Uterus (tissue), 2 donors: ENCODE measurements at regions not wholly inside any gene's neighbourhood (a gene's known extent, or its start where the extent isn't known, plus 50 kb on each side); places are given as distances from the start of the nearest gene placed in this dataset.

Experiments
- POLR2A ChIP-seq, 2 donors: fragments of 450-650 bp; IDR thresholded peaks; one replicate each; pipeline ENCODE4 v1.6.1; 2016; ENCODE audit warnings: antibody characterized with exemption in 2 of 2, mild to moderate bottlenecking in 1 of 2, moderate library complexity in 1 of 2
- TF ChIP-seq, protein P1 (sequence below), 4 experiments: fragments of 200-600 bp in 2 of 4; fragments of 450-650 bp in 2 of 4; sonication (generic) in 2 of 4; IDR thresholded peaks; one replicate each; pipeline ENCODE4 v1.5.1; 2016 to 2019; ENCODE audit warnings: antibody characterized with exemption in 4 of 4, mild to moderate bottlenecking in 2 of 4, moderate library complexity in 1 of 4

DNA sequence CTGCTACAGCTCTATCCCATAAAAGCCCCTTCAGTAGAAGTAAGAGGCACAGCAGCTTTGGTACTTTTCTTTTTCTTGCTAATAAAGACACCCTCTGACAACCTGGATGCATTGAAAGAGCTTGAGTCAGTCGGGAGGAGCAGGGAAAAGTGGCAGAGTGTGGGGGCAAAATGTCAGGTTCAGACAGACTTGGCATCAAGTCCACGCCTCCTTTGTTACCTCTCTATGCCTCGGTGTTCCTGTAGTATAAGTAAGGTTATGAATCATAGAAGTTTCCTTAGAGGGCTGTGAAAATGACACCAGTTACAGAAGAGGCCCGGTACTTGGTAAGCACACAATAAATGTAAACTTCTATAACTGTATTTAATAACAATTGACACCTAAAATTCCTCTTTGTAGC lies 133.9 kb downstream of the ESM1 start:
- TF ChIP-seq, protein P1, sequence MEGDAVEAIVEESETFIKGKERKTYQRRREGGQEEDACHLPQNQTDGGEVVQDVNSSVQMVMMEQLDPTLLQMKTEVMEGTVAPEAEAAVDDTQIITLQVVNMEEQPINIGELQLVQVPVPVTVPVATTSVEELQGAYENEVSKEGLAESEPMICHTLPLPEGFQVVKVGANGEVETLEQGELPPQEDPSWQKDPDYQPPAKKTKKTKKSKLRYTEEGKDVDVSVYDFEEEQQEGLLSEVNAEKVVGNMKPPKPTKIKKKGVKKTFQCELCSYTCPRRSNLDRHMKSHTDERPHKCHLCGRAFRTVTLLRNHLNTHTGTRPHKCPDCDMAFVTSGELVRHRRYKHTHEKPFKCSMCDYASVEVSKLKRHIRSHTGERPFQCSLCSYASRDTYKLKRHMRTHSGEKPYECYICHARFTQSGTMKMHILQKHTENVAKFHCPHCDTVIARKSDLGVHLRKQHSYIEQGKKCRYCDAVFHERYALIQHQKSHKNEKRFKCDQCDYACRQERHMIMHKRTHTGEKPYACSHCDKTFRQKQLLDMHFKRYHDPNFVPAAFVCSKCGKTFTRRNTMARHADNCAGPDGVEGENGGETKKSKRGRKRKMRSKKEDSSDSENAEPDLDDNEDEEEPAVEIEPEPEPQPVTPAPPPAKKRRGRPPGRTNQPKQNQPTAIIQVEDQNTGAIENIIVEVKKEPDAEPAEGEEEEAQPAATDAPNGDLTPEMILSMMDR (IDR thresholded peaks at IDR 0.05) = no peak
- TF ChIP-seq POLR2A (IDR thresholded peaks at IDR 0.05) = no peak
